DOHH2 (cell line): ENCODE measurements at regions not wholly inside any gene's neighbourhood (a gene's known extent, or its start where the extent isn't known, plus 50 kb on each side); places are given as distances from the start of the nearest gene placed in this dataset.

Experiments used
- CTCF ChIP-seq: fragments of 200-600 bp; sonication (generic); IDR thresholded peaks from one replicate; pipeline ENCODE4 v1.5.1; 2014; ENCODE audit warnings: antibody characterized with exemption, mild to moderate bottlenecking, low read depth, low read length; ENCODE audit not compliant: poor library complexity, severe bottlenecking
- EZH2phosphoT487 ChIP-seq: fragments of 200-600 bp; sonication (generic); IDR thresholded peaks from 2 replicates; pipeline ENCODE4 v1.6.1; 2017; ENCODE audit warnings: borderline replicate concordance, mild to moderate bottlenecking, antibody characterized with exemption, low read length, moderate library complexity, mixed read lengths

DNA sequence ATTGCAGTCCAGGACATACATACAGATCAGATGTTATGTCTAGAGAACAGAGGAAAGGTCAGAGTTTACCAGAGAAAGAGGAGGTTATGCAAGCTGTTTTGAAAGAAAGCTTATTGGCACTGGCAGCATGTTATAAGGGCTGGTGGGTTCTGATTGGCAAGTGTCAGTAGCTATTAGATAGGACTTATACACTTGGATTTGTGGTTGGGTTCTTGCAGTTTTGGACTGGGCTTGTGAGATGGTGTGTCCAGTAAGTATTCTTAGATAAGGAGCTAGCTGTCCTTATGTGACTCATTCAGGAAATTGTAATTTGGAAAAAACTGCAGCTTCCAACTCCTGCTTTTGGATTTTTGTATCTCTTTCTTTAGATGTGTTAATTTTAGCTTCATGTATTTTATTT is 130.7 kb upstream of the NAMPT start:
- TF ChIP-seq CTCF, result no peak
- no peak for TF ChIP-seq EZH2phosphoT487
